ENCODE measurements at regions not wholly inside any gene's neighbourhood (a gene's known extent, or its start where the extent isn't known, plus 50 kb on each side); places are given as distances from the start of the nearest gene placed in this dataset.
"Not testable (repeated sequence)": the region's sequence is repeated elsewhere in the genome, so short reads cannot be mapped to it uniquely, and the experiment has no call there.

DNA sequence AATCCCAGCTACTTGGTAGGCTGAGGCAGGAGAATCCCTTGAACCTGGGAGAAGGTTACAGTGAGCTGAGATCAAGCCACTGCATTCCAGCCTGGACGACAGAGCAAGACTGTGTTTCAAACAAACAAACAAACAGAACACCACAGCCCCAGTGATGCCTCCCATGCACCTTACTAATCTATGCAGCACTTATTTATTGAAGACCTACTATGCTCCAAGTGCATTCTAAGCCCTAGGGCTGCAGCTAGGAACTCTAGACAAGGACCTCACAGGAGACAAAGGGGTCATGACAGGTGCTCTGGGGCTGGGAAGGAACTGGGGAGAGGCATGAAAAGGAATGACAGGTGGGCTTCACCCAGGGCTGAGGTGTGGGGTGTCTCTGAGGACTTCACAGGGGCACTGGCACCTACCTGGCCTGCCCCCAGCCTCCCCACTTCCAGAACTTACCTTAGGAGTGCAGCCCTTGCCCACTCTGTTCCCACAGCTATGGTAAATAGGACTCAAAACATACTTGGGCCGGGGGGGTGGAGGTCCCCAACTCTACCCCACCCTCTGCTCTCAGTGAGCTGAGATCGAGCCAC is 69.4 kb downstream of the C9orf50 start:
- Histone ChIP-seq H3K4me2 (ENCODE audit: low read length) (no peak overlapping the region), H3K9me3 (ENCODE audit: low read length) (no peaks in the 10 kb centered on the region), H3K27ac (ENCODE audit: low read length) (no peak overlapping the region), H3K79me2 (ENCODE audit: low read length) (no peaks in the 10 kb centered on the region), H3K9me2 (replicated peaks; ENCODE audit: low read length) (no peaks in the 10 kb centered on the region), H3K36me3 (ENCODE audit: low read depth, low read length) (no peaks in the 10 kb centered on the region), H2AFZ (ENCODE audit: low read length) (no peak overlapping the region), H3K4me3 (ENCODE audit: low read length) (no peak overlapping the region), H4K20me1 (ENCODE audit: low read length) (no peaks in the 10 kb centered on the region), H3K27me3 (ENCODE audit: low read length) (no peaks in the 10 kb centered on the region), H3F3A (ENCODE audit: low read length, unreplicated experiment) (no peaks in the 10 kb centered on the region), H3K4me1 (ENCODE audit: insufficient read depth, low read length) (no peaks in the 10 kb centered on the region), H3K9ac (ENCODE audit: low read length) (no peak overlapping the region)
- no TSS peak for BruUV-seq (replicated peaks)
- DNase-seq (no peak), ATAC-seq (no peak)
- ChIA-PET CTCF (no interaction called here), POLR2A (ENCODE audit: unreplicated experiment) (no interaction called here)
- TF ChIP-seq EZH2phosphoT487 (IDR thresholded peaks at IDR 0.05; ENCODE audit: borderline replicate concordance, low read length) = no peak
- no peak for TF ChIP-seq EZH2 (IDR thresholded peaks at IDR 0.05; ENCODE audit: low read length, unreplicated experiment)
- no peak for TF ChIP-seq CTCF (conservative IDR thresholded peaks at IDR 0.05; ENCODE audit: low read depth, low read length)
- intact Hi-C loops (cut with micrococcal nuclease) = no loop called here

- H3K79me2 ChIP-seq (ENCODE audit: low read length); CTCF ChIA-PET; H2AFZ ChIP-seq (ENCODE audit: low read length); BruUV-seq (replicated peaks); H3K4me2 ChIP-seq (ENCODE audit: low read length); H3K9me2 ChIP-seq (replicated peaks; ENCODE audit: low read length); DNase-seq; H3F3A ChIP-seq (ENCODE audit: low read length, unreplicated experiment); H3K36me3 ChIP-seq (ENCODE audit: low read depth, low read length); H3K4me1 ChIP-seq (ENCODE audit: insufficient read depth, low read length); POLR2A ChIA-PET (ENCODE audit: unreplicated experiment); H4K20me1 ChIP-seq (ENCODE audit: low read length); intact Hi-C loops (cut with micrococcal nuclease); H3K4me3 ChIP-seq (ENCODE audit: low read length); ATAC-seq; H3K27ac ChIP-seq (ENCODE audit: low read length); H3K9me3 ChIP-seq (ENCODE audit: low read length); H3K9ac ChIP-seq (ENCODE audit: low read length); H3K27me3 ChIP-seq (ENCODE audit: low read length): not testable (repeated sequence)
Observed at GRCh38 chr9:129550977-129551376, 69.9 kb downstream of the C9orf50 start.

GRCh38 chr9:129550199-129550839 is 70.6 kb downstream of the C9orf50 start:
- Histone ChIP-seq H3K4me1 (ENCODE audit: insufficient read depth, low read length) (no peaks in the 10 kb centered on the region), H3K4me2 (ENCODE audit: low read length) (peak overlapping the region; percentile 91), H3K27ac (ENCODE audit: low read length) (no peak overlapping the region), H3K27me3 (ENCODE audit: low read length) (no peaks in the 10 kb centered on the region), H3K9ac (ENCODE audit: low read length) (peak overlapping the region; percentile 27), H3F3A (ENCODE audit: low read length, unreplicated experiment) (no peaks in the 10 kb centered on the region), H3K9me2 (replicated peaks; ENCODE audit: low read length) (no peaks in the 10 kb centered on the region), H3K4me3 (ENCODE audit: low read length) (peak overlapping the region; percentile 62), H3K9me3 (ENCODE audit: low read length) (no peaks in the 10 kb centered on the region), H3K79me2 (ENCODE audit: low read length) (no peaks in the 10 kb centered on the region), H4K20me1 (ENCODE audit: low read length) (no peaks in the 10 kb centered on the region), H3K36me3 (ENCODE audit: low read depth, low read length) (no peaks in the 10 kb centered on the region), H2AFZ (ENCODE audit: low read length) (peak overlapping the region; percentile 87)
- intact Hi-C loops (cut with micrococcal nuclease) = no loop called here
- CTCF ChIA-PET = interaction anchor here (0.6 kb wide), 1 partner anchor 50 kb away, joined by 3 read pairs; no protein-coding TSS in a partner anchor
- TF ChIP-seq CTCF (conservative IDR thresholded peaks at IDR 0.05; ENCODE audit: low read depth, low read length) = no peak
- TF ChIP-seq EZH2 (IDR thresholded peaks at IDR 0.05; ENCODE audit: low read length, unreplicated experiment) = no peak
- no peak for TF ChIP-seq EZH2phosphoT487 (IDR thresholded peaks at IDR 0.05; ENCODE audit: borderline replicate concordance, low read length)
- no TSS peak for BruUV-seq (replicated peaks)
- DNase-seq (peak; percentile 42), ATAC-seq (peak; percentile 84)
- POLR2A ChIA-PET (ENCODE audit: unreplicated experiment) = no interaction called here

Measured in PC-3 (cell line).